IMR-90 (cell line): ENCODE measurements at regions not wholly inside any gene's neighbourhood (a gene's known extent, or its start where the extent isn't known, plus 50 kb on each side); places are given as distances from the start of the nearest gene placed in this dataset.

Source experiments
- ATAC-seq: fragments of 200-7000 bp; cut with Tn5 transposase; 2 replicates; pipeline ENCODE4 v1.9.1; 2020; ENCODE audit warnings: low read depth, mild to moderate bottlenecking, moderate library complexity
- BruUV-seq: library from RNA; stranded (reverse); fragments of 400-500 nt; replicated peaks from 2 replicates; lab custom pipeline; 2021; lab: Mats Ljungman, UMichigan
- CTCF ChIA-PET: fragments of 300-600 bp; formaldehyde crosslinking; extraction: SDS; loops from one replicate; lab custom pipeline; 2021; ENCODE audit warnings: antibody characterized with exemption; lab: Yijun Ruan, JAX
- POLR2A ChIA-PET: fragments of 300-600 bp; sonication (Branson Sonifier 250); formaldehyde crosslinking; loops from one replicate; lab custom pipeline; 2022; ENCODE audit warnings: antibody characterized with exemption; ENCODE audit not compliant: unreplicated experiment; lab: Charles Lee
- DNase-seq: peaks from one replicate; pipeline ENCODE4 v3.0.0; 2013
- H2AFZ ChIP-seq: replicated peaks from 2 replicates; pipeline ENCODE3; 2013; ENCODE audit warnings: low read length, mild to moderate bottlenecking; ENCODE audit not compliant: poor library complexity
- H2AK5ac ChIP-seq: 2 replicates; pipeline ENCODE4 v1.6.1; 2013; ENCODE audit warnings: low read depth, low read length, inconsistent platforms
- H2AK9ac ChIP-seq: replicated peaks from 2 replicates; pipeline ENCODE3; 2013; ENCODE audit warnings: mild to moderate bottlenecking, low read depth, low read length, moderate library complexity; ENCODE audit not compliant: poor library complexity
- H2BK120ac ChIP-seq: 2 replicates; pipeline ENCODE4 v1.6.1; 2013; ENCODE audit warnings: low read depth, low read length, inconsistent platforms
- H2BK15ac ChIP-seq: 3 replicates; pipeline ENCODE4 v1.6.1; 2013; ENCODE audit warnings: low read depth, low read length, inconsistent platforms
- H2BK20ac ChIP-seq: 2 replicates; pipeline ENCODE4 v1.6.1; 2013; ENCODE audit warnings: low read depth, mild to moderate bottlenecking, inconsistent platforms, low read length, moderate library complexity
- H2BK5ac ChIP-seq: 2 replicates; pipeline ENCODE4 v1.6.1; 2013; ENCODE audit warnings: mild to moderate bottlenecking, low read depth, low read length, inconsistent platforms; ENCODE audit not compliant: poor library complexity, severe bottlenecking
- H3K14ac ChIP-seq: replicated peaks from 2 replicates; pipeline ENCODE4 v1.6.1; 2013; ENCODE audit warnings: low read depth, low read length, inconsistent platforms
- H3K18ac ChIP-seq: 2 replicates; pipeline ENCODE4 v1.6.1; 2013; ENCODE audit warnings: low read depth, low read length, control low read depth
- H3K23ac ChIP-seq: 2 replicates; pipeline ENCODE4 v1.6.1; 2013; ENCODE audit warnings: low read depth, low read length, inconsistent platforms
- H3K27ac ChIP-seq: 2 replicates; pipeline ENCODE4 v1.5.1; 2013; ENCODE audit warnings: mild to moderate bottlenecking, control low read depth, low read length; ENCODE audit not compliant: insufficient read depth
- H3K27me3 ChIP-seq: 2 replicates; pipeline ENCODE4 v1.6.1; 2013; ENCODE audit warnings: low read length; ENCODE audit not compliant: control insufficient read depth, insufficient read depth
- H3K36me3 ChIP-seq: 2 replicates; pipeline ENCODE4 v1.6.1; 2013; ENCODE audit warnings: low read length, mixed read lengths; ENCODE audit not compliant: control insufficient read depth, insufficient read depth
- H3K4ac ChIP-seq: 2 replicates; pipeline ENCODE4 v1.6.1; 2013; ENCODE audit warnings: low read depth, low read length, inconsistent platforms
- H3K4me1 ChIP-seq: 2 replicates; pipeline ENCODE4 v1.6.1; 2013; ENCODE audit warnings: low read length, mixed read lengths; ENCODE audit not compliant: control insufficient read depth, insufficient read depth
- H3K4me2 ChIP-seq: 2 replicates; pipeline ENCODE4 v1.6.1; 2013; ENCODE audit warnings: low read depth, mild to moderate bottlenecking, control low read depth, low read length, moderate library complexity
- H3K4me3 ChIP-seq: 2 replicates; pipeline ENCODE4 v1.5.1; 2013; ENCODE audit warnings: low read depth, mild to moderate bottlenecking, control low read depth, low read length, moderate library complexity; ENCODE audit not compliant: insufficient read depth
- H3K56ac ChIP-seq: 2 replicates; pipeline ENCODE4 v1.6.1; 2013; ENCODE audit warnings: low read length, inconsistent platforms; ENCODE audit not compliant: insufficient read depth; ENCODE audit errors: extremely low read depth
- H3K79me1 ChIP-seq, 2 experiments: 2 replicates each; pipeline ENCODE4 v1.6.1; 2013; ENCODE audit warnings: low read length in 2 of 2, inconsistent platforms in 1 of 2, low read depth in 1 of 2
- H3K9ac ChIP-seq: 2 replicates; pipeline ENCODE4 v1.6.1; 2013; ENCODE audit warnings: low read depth, low read length, control low read depth
- H3K9me1 ChIP-seq: 2 replicates; pipeline ENCODE4 v1.6.1; 2013; ENCODE audit warnings: low read length, inconsistent platforms; ENCODE audit not compliant: insufficient read depth
- H3K9me3 ChIP-seq: 2 replicates; pipeline ENCODE4 v1.6.1; 2013; ENCODE audit warnings: low read length; ENCODE audit not compliant: control insufficient read depth, insufficient read depth
- H4K20me1 ChIP-seq: 2 replicates; pipeline ENCODE4 v1.6.1; 2013; ENCODE audit warnings: low read length, inconsistent platforms; ENCODE audit not compliant: insufficient read depth
- H4K5ac ChIP-seq: 2 replicates; pipeline ENCODE4 v1.6.1; 2013; ENCODE audit warnings: mild to moderate bottlenecking, low read depth, low read length, control low read depth
- H4K8ac ChIP-seq, 2 experiments: 2 replicates each; pipeline ENCODE4 v1.6.1; 2013; ENCODE audit warnings: low read depth in 2 of 2, low read length in 2 of 2, control low read depth in 1 of 2, inconsistent platforms in 1 of 2
- H4K91ac ChIP-seq: 2 replicates; pipeline ENCODE4 v1.6.1; 2013; ENCODE audit warnings: low read depth, low read length, inconsistent platforms; ENCODE audit not compliant: insufficient read depth
- CEBPB ChIP-seq: IDR thresholded peaks from 2 replicates; pipeline ENCODE4 v1.6.1; 2012; ENCODE audit warnings: low read depth, low read length, improper control_type of control experiment
- ELK1 ChIP-seq: fragments of 150-350 bp; IDR thresholded peaks from 2 replicates; pipeline ENCODE4 v1.6.1; 2016; ENCODE audit warnings: low read depth, mild to moderate bottlenecking, low read length, moderate library complexity, borderline replicate concordance
- MAZ ChIP-seq: IDR thresholded peaks from 2 replicates; pipeline ENCODE4 v1.6.1; 2012; ENCODE audit warnings: low read depth, mild to moderate bottlenecking, low read length, improper control_type of control experiment, moderate library complexity, borderline replicate concordance
- NFE2L2 ChIP-seq: fragments of 150-350 bp; IDR thresholded peaks from 2 replicates; pipeline ENCODE4 v1.6.1; 2016; ENCODE audit warnings: low read depth, mild to moderate bottlenecking, low read length
- POLR2A ChIP-seq: IDR thresholded peaks from 2 replicates; pipeline ENCODE4 v1.6.1; 2012; ENCODE audit warnings: mild to moderate bottlenecking, low read depth, low read length
- RAD21 ChIP-seq: IDR thresholded peaks from 2 replicates; pipeline ENCODE4 v1.6.1; 2012; ENCODE audit warnings: low read length, improper control_type of control experiment
- USF2 ChIP-seq: fragments of 150-350 bp; IDR thresholded peaks from 2 replicates; pipeline ENCODE4 v1.6.1; 2017; ENCODE audit warnings: mild to moderate bottlenecking, antibody characterized with exemption, low read length, low read depth
- WGBS, 2 experiments: methylation state at CpG; one replicate each; pipeline versions ENCODE4 v1.1.5 to v1.1.7; 2013; ENCODE audit warnings: missing lambda C conversion rate in 2 of 2; ENCODE audit not compliant: insufficient read length in 1 of 2; ENCODE audit errors: extremely low coverage in 2 of 2; 5-methylcytosine and 5-hydroxymethylcytosine counted together
- dilution Hi-C: fragments of 300-500 bp; cut with HindIII; formaldehyde crosslinking; loops from one replicate; pipeline ENCODE4 v1.14.3; 2018; ENCODE audit warnings: low sequenced_read_pairs; ENCODE audit not compliant: unreplicated experiment
- in situ Hi-C: fragments of 300-500 bp; cut with MboI; formaldehyde crosslinking; loops from 3 replicates; pipeline ENCODE4 v1.14.3; 2019; ENCODE audit warnings: low sequenced_read_pairs, inconsistent platforms, mixed read lengths
- intact Hi-C: fragments of 100-400 bp; cut with micrococcal nuclease; formaldehyde crosslinking; loops from 2 replicates; pipeline ENCODE4 v1.10.0; 2022

GRCh38 chr15:91688811-91689210 lies 164.7 kb upstream of the SLCO3A1 start:
- Histone ChIP-seq H4K8ac (no peak overlapping the region), H3K14ac (no peak overlapping the region), H3K27ac (no peak overlapping the region), H3K23ac (no peak overlapping the region), H2BK5ac (no peak overlapping the region), H4K91ac (no peak overlapping the region), H3K36me3 (no peaks in the 10 kb centered on the region), H3K4me3 (no peak overlapping the region), H4K20me1 (no peaks in the 10 kb centered on the region), H4K5ac (no peak overlapping the region), H2AK9ac (no peak overlapping the region), H2BK120ac (no peak overlapping the region), H3K79me1 (no peaks in the 10 kb centered on the region), H3K9me3 (no peaks in the 10 kb centered on the region), H2BK20ac (no peak overlapping the region), H2BK15ac (no peak overlapping the region), H2AK5ac (no peak overlapping the region), H3K27me3 (no peaks in the 10 kb centered on the region), H3K9ac (no peak overlapping the region), H3K9me1 (no peaks in the 10 kb centered on the region), H3K56ac (no peak overlapping the region), H3K4me2 (no peak overlapping the region), H3K18ac (no peak overlapping the region), H3K4ac (no peak overlapping the region), H3K4me1 (no peaks in the 10 kb centered on the region), H2AFZ (no peak overlapping the region)
- TF ChIP-seq USF2 (no peak), POLR2A (no peak), RAD21 (no peak), ELK1 (no peak), NFE2L2 (no peak), CEBPB (no peak), MAZ (no peak)
- POLR2A ChIA-PET, result no interaction called here
- CTCF ChIA-PET, result no interaction called here
- dilution Hi-C loops (no loop called here), in situ Hi-C loops (no loop called here), intact Hi-C loops (no loop called here)
- no CpG with 5 or more reads among the region's 3 CpGs for WGBS, 2 experiments
- no peak for ATAC-seq
- no peak for DNase-seq
- no TSS peak for BruUV-seq
